Keratinocyte (primary cell): ENCODE measurements at regions not wholly inside any gene's neighbourhood (a gene's known extent, or its start where the extent isn't known, plus 50 kb on each side); places are given as distances from the start of the nearest gene placed in this dataset.

ENCODE experiments used
- CTCF ChIP-seq, 3 experiments: IDR thresholded peaks in 1 of 3; conservative IDR thresholded peaks in 1 of 3; optimal IDR thresholded peaks in 1 of 3; 2 replicates in 2 of 3; 3 replicates in 1 of 3; pipeline versions ENCODE3 to v1.5.1; 2011; ENCODE audit warnings: low read length in 3 of 3, mild to moderate bottlenecking in 3 of 3, moderate library complexity in 2 of 3, control low read depth in 1 of 3, inconsistent platforms in 1 of 3; ENCODE audit not compliant: insufficient read depth in 2 of 3; ENCODE audit errors: extremely low read depth in 1 of 3
- EZH2 ChIP-seq: IDR thresholded peaks from one replicate; pipeline ENCODE4 v1.6.1; 2012; ENCODE audit warnings: inconsistent platforms, mild to moderate bottlenecking, low read length, moderate library complexity

GRCh38 chr3:117562000-117562399 lies 852.4 kb downstream of the TUSC7 start:
- no peak for TF ChIP-seq CTCF (optimal IDR thresholded peaks at IDR 0.05 in 1 of 3, IDR thresholded peaks at IDR 0.05 in 1 of 3, conservative IDR thresholded peaks at IDR 0.05 in 1 of 3; ENCODE audit: extremely low read depth in 1 of 3, insufficient read depth in 2 of 3, low read length in 3 of 3)
- no peak for TF ChIP-seq EZH2
